ENCODE measurements at regions not wholly inside any gene's neighbourhood (a gene's known extent, or its start where the extent isn't known, plus 50 kb on each side); places are given as distances from the start of the nearest gene placed in this dataset.

GRCh38 chr4:126470862-126471261 is 1156.1 kb downstream of the FAT4 start:
- TF ChIP-seq CTCF (IDR thresholded peaks at IDR 0.05): no peak
- no peak for TF ChIP-seq EP300 (IDR thresholded peaks at IDR 0.05)
- Histone ChIP-seq H3K4me1 (no peaks in the 10 kb centered on the region), H3K27ac (no peak overlapping the region), H3K36me3 (no peaks in the 10 kb centered on the region), H3K27me3 (no peaks in the 10 kb centered on the region), H3K4me3 (no peak overlapping the region), H3K9me3 (peaks cover 0 to 5% (median 0%) of the 10 kb centered on the region in 4 donors)
- WGBS, 2 donors: 70 to 75% methylated on average over 3 of the region's 3 CpGs
- DNase-seq: no peak
- intact Hi-C loops (cut with DNase I): no loop called here

- H3K4me1 ChIP-seq: no peaks in the 10 kb centered on the region
- H3K27ac ChIP-seq: no peak overlapping the region
- intact Hi-C loops (cut with DNase I): no loop called here
- no peaks in the 10 kb centered on the region for H3K27me3 ChIP-seq
- DNase-seq: no peak
- H3K36me3 ChIP-seq: no peaks in the 10 kb centered on the region
- TF ChIP-seq CTCF (IDR thresholded peaks at IDR 0.05) (no peak), POLR2A (IDR thresholded peaks at IDR 0.05) (no peak)
- WGBS, 2 donors: 64 to 80% methylated on average over 2 of the region's 2 CpGs
- peaks cover 0 to 3% (median 0%) of the 10 kb centered on the region in 4 donors for H3K9me3 ChIP-seq
- H3K4me3 ChIP-seq: no peak overlapping the region
Observed at GRCh38 chr4:126475730-126476129, 1157.0 kb upstream of the INTU start.

GRCh38 chr4:126479709-126480108 is 1153.0 kb upstream of the INTU start:
- H3K36me3 ChIP-seq: no peaks in the 10 kb centered on the region
- intact Hi-C loops (cut with DNase I): no loop called here
- no peaks in the 10 kb centered on the region for H3K4me1 ChIP-seq
- no peak for DNase-seq
- peaks cover 0 to 3% (median 0%) of the 10 kb centered on the region in 4 donors for H3K9me3 ChIP-seq
- no peaks in the 10 kb centered on the region for H3K27me3 ChIP-seq
- 90% methylated on average over 7 of the region's 7 CpGs for WGBS, 2 donors
- no peak overlapping the region for H3K27ac ChIP-seq
- TF ChIP-seq POLR2AphosphoS5 (IDR thresholded peaks at IDR 0.05): no peak
- TF ChIP-seq CTCF (IDR thresholded peaks at IDR 0.05): no peak
- no peak for TF ChIP-seq EP300 (IDR thresholded peaks at IDR 0.05)
- no peak for TF ChIP-seq POLR2A (IDR thresholded peaks at IDR 0.05)
- H3K4me3 ChIP-seq: no peak overlapping the region

- TF ChIP-seq CTCF (IDR thresholded peaks at IDR 0.05) (no peak), POLR2AphosphoS5 (IDR thresholded peaks at IDR 0.05) (no peak), POLR2A (IDR thresholded peaks at IDR 0.05) (no peak), EP300 (IDR thresholded peaks at IDR 0.05) (no peak)
- Histone ChIP-seq H3K36me3 (no peaks in the 10 kb centered on the region), H3K4me3 (no peak overlapping the region), H3K4me1 (no peaks in the 10 kb centered on the region), H3K9me3 (no peaks in the 10 kb centered on the region), H3K27ac (no peak overlapping the region), H3K27me3 (no peaks in the 10 kb centered on the region)
- DNase-seq: no peak
- intact Hi-C loops (cut with DNase I): no loop called here
Observed at GRCh38 chr4:126482311-126482710, 1150.4 kb upstream of the INTU start.

GRCh38 chr4:126486377-126486776 is 1146.4 kb upstream of the INTU start:
- Histone ChIP-seq H3K27ac (no peak overlapping the region), H3K4me3 (no peak overlapping the region), H3K9me3 (no peaks in the 10 kb centered on the region), H3K27me3 (no peaks in the 10 kb centered on the region), H3K4me1 (no peaks in the 10 kb centered on the region), H3K36me3 (no peaks in the 10 kb centered on the region)
- intact Hi-C loops (cut with DNase I): no loop called here
- TF ChIP-seq POLR2A (IDR thresholded peaks at IDR 0.05): no peak
- no peak for TF ChIP-seq EP300 (IDR thresholded peaks at IDR 0.05)
- no peak for TF ChIP-seq POLR2AphosphoS5 (IDR thresholded peaks at IDR 0.05)
- TF ChIP-seq CTCF (IDR thresholded peaks at IDR 0.05): no peak
- DNase-seq: no peak
- 57 to 76% methylated on average over 1 of the region's 1 CpG for WGBS, 2 donors
